Middle frontal gyrus (tissue), 1 donor: ENCODE measurements at regions not wholly inside any gene's neighbourhood (a gene's known extent, or its start where the extent isn't known, plus 50 kb on each side); places are given as distances from the start of the nearest gene placed in this dataset.
"Not testable (repeated sequence)": the region's sequence is repeated elsewhere in the genome, so short reads cannot be mapped to it uniquely, and the experiment has no call there.

Source experiments
- DNase-seq: peaks from one replicate; pipeline ENCODE4 v3.0.0-alpha.2; 2015; ENCODE audit warnings: low spot score; ENCODE audit errors: extremely low spot score

- no peak for DNase-seq
These were observed 884.9 kb upstream of the WWC1 start for GRCh38 chr5:167406513-167406912.

DNA sequence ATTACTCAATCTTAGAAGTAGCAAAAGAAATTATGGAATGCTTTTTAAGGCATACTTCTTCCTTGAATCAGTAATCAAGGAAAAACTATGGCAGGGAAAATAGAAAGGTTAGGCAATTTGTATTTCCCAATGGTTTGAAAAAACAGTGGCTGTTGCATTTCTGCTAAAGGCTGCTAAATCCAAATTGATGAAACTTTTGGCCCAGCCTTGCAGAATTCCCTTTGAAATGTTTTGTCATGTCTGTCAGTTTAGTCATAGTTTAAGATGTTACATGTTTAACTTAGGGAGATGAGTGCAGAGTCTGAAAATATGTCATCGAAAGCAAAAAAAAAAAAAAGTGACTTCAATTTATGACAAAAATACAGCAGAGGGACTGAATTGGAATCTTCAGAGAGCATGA, 878.9 kb upstream of the WWC1 start:
- no peak for DNase-seq

GRCh38 chr5:167413506-167413905, 877.9 kb upstream of the WWC1 start:
- DNase-seq = no peak

GRCh38 chr5:167414611-167415010, 876.8 kb upstream of the WWC1 start:
- DNase-seq = no peak

- DNase-seq = no peak
These were observed 875.4 kb upstream of the WWC1 start for GRCh38 chr5:167415779-167416746.

- no peak for DNase-seq
These were observed 873.8 kb upstream of the WWC1 start for GRCh38 chr5:167417662-167418061.

- DNase-seq = no peak
These were observed 866.3 kb upstream of the WWC1 start for GRCh38 chr5:167425161-167425560.

- no peak for DNase-seq
These were observed 864.9 kb upstream of the WWC1 start for GRCh38 chr5:167426501-167426900.

DNA sequence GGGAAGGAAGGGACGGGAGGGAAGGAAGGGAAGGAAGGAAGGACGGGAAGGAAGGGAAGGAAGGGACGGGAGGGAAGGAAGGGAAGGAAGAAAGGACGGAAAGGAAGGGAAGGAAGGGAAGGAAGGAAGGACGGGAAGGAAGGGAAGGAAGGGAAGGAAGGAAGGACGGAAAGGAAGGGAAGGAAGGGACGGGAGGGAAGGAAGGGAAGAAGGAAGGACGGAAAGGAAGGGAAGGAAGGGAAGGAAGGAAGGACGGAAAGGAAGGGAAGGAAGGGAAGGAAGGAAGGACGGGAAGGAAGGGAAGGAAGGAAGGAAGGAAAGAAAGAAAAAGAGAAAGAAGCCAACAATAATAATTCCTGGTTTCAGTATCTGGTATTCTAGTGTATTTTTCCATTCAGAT, 863.8 kb upstream of the WWC1 start:
- DNase-seq = not testable (repeated sequence)

DNA sequence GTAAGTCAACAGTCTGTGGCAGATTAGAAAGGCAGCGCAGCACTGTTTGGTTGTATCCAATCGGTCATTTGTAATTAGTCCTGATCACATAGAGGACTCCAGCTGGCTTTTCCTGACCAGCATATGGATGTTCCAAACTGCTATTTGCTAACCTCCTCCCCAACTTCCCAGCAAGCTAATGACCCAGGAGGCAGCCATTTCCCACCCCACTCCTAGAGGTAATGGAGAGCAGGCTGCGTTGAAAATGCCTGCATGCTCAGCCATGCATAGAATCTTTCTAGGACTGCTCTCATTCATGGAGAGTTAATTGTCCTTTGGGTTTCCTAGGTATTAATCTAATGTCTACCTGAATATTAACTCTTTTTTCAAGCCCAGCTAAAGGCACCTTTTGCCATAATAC, 850.6 kb upstream of the WWC1 start:
- no peak for DNase-seq

DNA sequence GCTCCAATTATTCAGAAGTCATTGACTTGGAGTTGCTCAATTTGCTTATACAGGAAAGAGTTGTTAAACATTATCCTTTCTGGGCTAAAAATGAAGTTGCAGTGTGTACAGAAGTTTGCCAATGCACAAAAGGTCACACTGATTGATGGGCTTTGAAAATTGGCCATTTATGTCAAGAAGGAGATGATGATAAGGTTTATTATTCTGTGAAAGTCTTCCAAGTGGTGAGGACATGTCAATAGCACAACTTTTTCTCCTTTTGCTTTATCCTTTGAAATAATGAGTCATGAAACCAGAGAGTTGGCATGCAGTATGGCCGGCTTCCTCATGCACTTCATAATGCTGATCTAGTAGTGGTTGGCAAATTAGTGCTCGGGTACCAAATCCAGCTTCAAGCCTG, 848.5 kb upstream of the WWC1 start:
- no peak for DNase-seq

DNA sequence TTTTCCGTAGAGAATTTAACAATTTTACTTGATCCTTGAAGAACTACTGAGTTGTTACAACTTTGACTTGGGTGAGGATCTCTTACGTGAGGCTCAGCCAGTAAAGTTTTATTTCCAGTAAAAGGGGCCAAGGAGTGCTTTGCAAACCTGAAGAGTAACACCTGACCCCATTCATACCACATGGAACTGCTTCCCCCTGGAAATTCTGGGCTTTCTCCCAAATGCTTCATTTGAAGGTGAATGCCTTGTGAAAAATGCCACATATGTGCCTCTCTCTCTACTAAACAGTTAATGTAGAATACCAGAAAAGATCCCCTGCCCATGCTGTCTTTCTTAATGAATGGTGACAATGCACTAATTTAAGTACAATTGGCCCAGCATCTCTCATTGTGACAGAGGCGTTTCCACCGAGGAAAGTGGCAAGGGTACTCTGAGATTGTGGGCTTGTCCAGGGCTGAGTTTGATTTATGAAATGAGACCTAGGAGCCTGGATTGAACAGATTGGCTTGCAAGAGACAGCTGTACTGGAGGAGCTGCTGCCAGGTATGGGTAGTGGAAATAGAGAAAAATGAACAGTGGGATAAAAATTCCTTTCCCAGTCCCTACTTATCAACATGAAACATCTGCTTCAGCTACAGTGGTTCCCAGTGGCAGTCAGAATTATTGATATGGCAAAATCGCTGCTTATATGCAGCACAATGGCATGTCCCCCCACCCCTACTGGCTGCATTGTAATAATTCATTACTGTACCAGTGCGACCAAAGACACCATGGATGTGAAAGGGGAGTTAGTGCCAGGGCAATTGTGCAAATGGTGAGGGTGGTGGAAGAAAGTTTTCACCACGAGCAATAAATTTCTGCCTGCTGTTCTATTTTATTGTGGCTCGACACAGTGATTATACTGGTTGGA, 843.7 kb upstream of the WWC1 start:
- no peak for DNase-seq

- no peak for DNase-seq
These were observed 843.1 kb upstream of the WWC1 start for GRCh38 chr5:167448376-167448775.

- DNase-seq = no peak
These were observed 840.4 kb upstream of the WWC1 start for GRCh38 chr5:167451076-167451475.

GRCh38 chr5:167452136-167452535, 839.3 kb upstream of the WWC1 start:
- no peak for DNase-seq

DNA sequence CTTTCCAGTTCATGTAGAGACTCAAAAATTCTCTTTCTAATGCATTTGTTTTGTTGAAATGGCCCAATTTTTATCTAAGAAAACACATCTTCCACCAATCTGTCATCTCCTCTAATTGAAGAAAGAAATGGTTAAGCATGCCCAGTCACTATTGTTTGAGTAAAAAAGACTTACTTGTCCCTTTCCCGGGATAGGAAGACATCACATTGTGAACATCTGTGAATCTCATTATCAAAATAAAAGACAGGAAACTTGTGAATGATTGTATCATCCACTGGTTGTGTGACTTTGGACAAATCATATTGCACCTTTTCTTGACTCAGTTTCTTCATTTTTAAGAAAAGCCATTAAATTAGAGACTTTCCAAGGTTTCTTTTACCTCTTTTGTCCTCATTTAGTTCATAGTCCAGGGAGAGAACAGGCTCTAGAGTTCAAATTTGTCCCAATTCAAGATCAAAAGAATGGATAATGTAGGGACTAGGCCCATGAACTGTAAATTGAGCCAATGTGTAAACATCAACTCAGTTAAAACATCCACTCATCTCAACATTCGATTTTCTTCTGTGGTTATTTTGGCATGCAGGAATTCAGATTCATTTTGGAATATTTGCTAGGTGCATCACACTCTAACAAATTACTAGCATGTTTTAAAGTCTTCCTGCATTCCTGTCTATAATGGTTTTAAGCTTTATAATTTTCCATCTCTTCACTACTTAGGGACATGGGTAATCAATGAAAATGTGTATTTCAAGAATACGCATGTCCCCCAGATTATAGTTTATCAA, 838.0 kb upstream of the WWC1 start:
- DNase-seq = no peak

GRCh38 chr5:167458412-167458811, 833.0 kb upstream of the WWC1 start:
- DNase-seq = no peak

- no peak for DNase-seq
These were observed 830.9 kb upstream of the WWC1 start for GRCh38 chr5:167460449-167461020.

DNA sequence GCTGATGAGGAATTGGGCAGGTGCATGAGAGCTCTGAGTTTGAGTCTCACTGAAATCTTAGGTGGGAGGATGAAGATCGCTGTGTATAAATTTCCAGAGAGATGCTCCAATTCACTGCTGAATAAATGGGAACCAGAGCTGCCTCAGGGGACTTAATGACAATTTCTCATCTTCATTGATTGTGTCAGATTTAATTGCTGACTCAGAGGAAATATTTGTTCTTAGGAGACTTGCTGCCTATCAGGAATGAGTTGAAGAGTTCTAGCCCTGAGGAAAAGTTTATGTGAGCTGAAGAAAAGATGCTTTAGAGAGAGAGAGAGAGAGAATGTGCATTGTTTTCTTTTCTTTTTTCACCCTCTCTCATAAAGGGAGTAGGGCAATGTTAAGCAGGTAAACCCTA, 827.5 kb upstream of the WWC1 start:
- no peak for DNase-seq

DNA sequence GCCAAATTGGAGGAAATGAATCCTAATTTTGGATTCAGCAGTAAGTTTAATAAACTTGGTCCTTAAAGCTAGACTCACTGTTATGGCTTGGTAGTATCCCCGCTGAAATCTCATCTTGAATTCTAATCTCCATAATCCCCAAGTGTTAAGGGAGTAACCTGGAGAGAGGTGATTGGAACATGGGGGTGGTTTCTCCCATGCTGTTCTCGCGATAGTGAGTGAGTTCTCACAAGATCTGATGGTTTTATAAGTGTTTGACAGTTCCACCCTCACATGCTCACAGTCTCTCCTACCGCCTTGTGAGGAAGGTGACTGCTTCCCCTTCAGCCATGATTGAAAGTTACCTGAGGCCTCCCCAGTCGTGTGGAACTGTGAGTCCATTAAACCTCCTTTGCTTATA, 824.5 kb upstream of the WWC1 start:
- DNase-seq = no peak

GRCh38 chr5:167472566-167473108, 818.8 kb upstream of the WWC1 start:
- no peak for DNase-seq
